Body of pancreas (tissue), 4 donors: ENCODE measurements at regions not wholly inside any gene's neighbourhood (a gene's known extent, or its start where the extent isn't known, plus 50 kb on each side); places are given as distances from the start of the nearest gene placed in this dataset.

Source experiments
- CTCF ChIP-seq, 7 experiments: fragments of 450-650 bp in 4 of 7; fragments of 200-600 bp in 3 of 7; sonication (generic) in 3 of 7; IDR thresholded peaks; one replicate each; pipeline ENCODE4 v1.5.1; 2016 to 2019; ENCODE audit warnings: antibody characterized with exemption in 7 of 7
- POLR2A ChIP-seq, 3 donors: fragments of 450-650 bp; IDR thresholded peaks; one replicate each; pipeline ENCODE4 v1.6.1; 2016; ENCODE audit warnings: antibody characterized with exemption in 3 of 3, mild to moderate bottlenecking in 2 of 3

- TF ChIP-seq CTCF (IDR thresholded peaks at IDR 0.05) (no peak), POLR2A (IDR thresholded peaks at IDR 0.05) (no peak)
Measured at GRCh38 chr10:4020631-4021030, 235.6 kb upstream of the KLF6 start.
